Muscle layer of duodenum (tissue), 2 donors: ENCODE measurements at regions not wholly inside any gene's neighbourhood (a gene's known extent, or its start where the extent isn't known, plus 50 kb on each side); places are given as distances from the start of the nearest gene placed in this dataset.
"Not testable (repeated sequence)": the region's sequence is repeated elsewhere in the genome, so short reads cannot be mapped to it uniquely, and the experiment has no call there.

ENCODE experiments used
- H3K27ac ChIP-seq: one replicate; pipeline ENCODE4 v1.7.0; 2013; ENCODE audit warnings: mild to moderate bottlenecking, low read length
- H3K27me3 ChIP-seq: one replicate; pipeline ENCODE4 v1.7.0; 2013; ENCODE audit warnings: low read depth, mild to moderate bottlenecking, control low read depth, low read length
- H3K36me3 ChIP-seq, 2 donors: one replicate each; pipeline ENCODE4 v1.7.0; 2013; ENCODE audit warnings: low read length in 2 of 2, control low read depth in 1 of 2, mild to moderate bottlenecking in 1 of 2; ENCODE audit not compliant: insufficient read depth in 2 of 2, control insufficient read depth in 1 of 2
- H3K4me1 ChIP-seq, 2 donors: one replicate each; pipeline ENCODE4 v1.7.0; 2013; ENCODE audit warnings: low read length in 2 of 2, mild to moderate bottlenecking in 2 of 2, control low read depth in 1 of 2, moderate library complexity in 1 of 2; ENCODE audit not compliant: insufficient read depth in 2 of 2, control insufficient read depth in 1 of 2
- H3K4me3 ChIP-seq, 2 donors: one replicate each; pipeline ENCODE4 v1.7.0; 2013; ENCODE audit warnings: low read length in 2 of 2, low read depth in 1 of 2, mild to moderate bottlenecking in 1 of 2
- H3K9me3 ChIP-seq, 2 donors: one replicate each; pipeline ENCODE4 v1.7.0; 2013; ENCODE audit warnings: low read length in 2 of 2, control low read depth in 1 of 2, mild to moderate bottlenecking in 1 of 2; ENCODE audit not compliant: control insufficient read depth in 1 of 2
- donor health status: healthy.

- not testable (repeated sequence) for H3K27ac ChIP-seq, H3K9me3 ChIP-seq, H3K4me1 ChIP-seq, H3K36me3 ChIP-seq
- Histone ChIP-seq H3K4me3 (peak overlapping the region in 1 of 2 donors; percentile 46), H3K27me3 (peaks cover 18% of the 10 kb centered on the region)
Observed at GRCh38 chr15:34495707-34496106, 58.1 kb upstream of the GOLGA8A start.

- Histone ChIP-seq H3K4me3 (peak overlapping the region in 1 of 2 donors; percentile 46), H3K27ac (no peak overlapping the region), H3K36me3 (no peaks in the 10 kb centered on the region), H3K9me3 (peaks cover 0 to 7% of the 10 kb centered on the region in 2 donors), H3K4me1 (peaks cover 0 to 10% of the 10 kb centered on the region in 2 donors), H3K27me3 (peaks cover 20% of the 10 kb centered on the region)
Observed at GRCh38 chr15:34494084-34494399, 56.4 kb upstream of the GOLGA8A start.

- Histone ChIP-seq H3K4me3 (no peak overlapping the region), H3K27me3 (peaks cover 20% of the 10 kb centered on the region), H3K4me1 (peaks cover 0 to 10% of the 10 kb centered on the region in 2 donors), H3K36me3 (no peaks in the 10 kb centered on the region), H3K27ac (no peak overlapping the region), H3K9me3 (peaks cover 0 to 7% of the 10 kb centered on the region in 2 donors)
Observed at GRCh38 chr15:34493001-34493400, 55.4 kb upstream of the GOLGA8A start.

- peaks cover 20% of the 10 kb centered on the region for H3K27me3 ChIP-seq
- H3K4me1 ChIP-seq, H3K36me3 ChIP-seq, H3K9me3 ChIP-seq, H3K4me3 ChIP-seq, H3K27ac ChIP-seq: not testable (repeated sequence)
Observed at GRCh38 chr15:34491488-34491887, 53.9 kb upstream of the GOLGA8A start.

- H3K4me3 ChIP-seq, result no peak overlapping the region
- peaks cover 0 to 10% of the 10 kb centered on the region in 2 donors for H3K4me1 ChIP-seq
- no peaks in the 10 kb centered on the region for H3K36me3 ChIP-seq
- no peak overlapping the region for H3K27ac ChIP-seq
- H3K9me3 ChIP-seq, result peaks cover 0 to 7% of the 10 kb centered on the region in 2 donors
- peaks cover 20% of the 10 kb centered on the region for H3K27me3 ChIP-seq
Observed at GRCh38 chr15:34490417-34491193, 53.0 kb upstream of the GOLGA8A start.

GRCh38 chr15:34488973-34489959 lies 51.7 kb upstream of the GOLGA8A start:
- not testable (repeated sequence) for H3K27ac ChIP-seq
- H3K27me3 ChIP-seq, result peaks cover 12% of the 10 kb centered on the region

More at GRCh38 chr15:34488973-34489959, 51.7 kb upstream of the GOLGA8A start:
- not testable (repeated sequence) for H3K36me3 ChIP-seq, H3K4me3 ChIP-seq, H3K9me3 ChIP-seq, H3K4me1 ChIP-seq
